SK-N-SH (cell line): ENCODE measurements at regions not wholly inside any gene's neighbourhood (a gene's known extent, or its start where the extent isn't known, plus 50 kb on each side); places are given as distances from the start of the nearest gene placed in this dataset.

ENCODE experiments used
- CHD2 ChIP-seq: fragments of 150-350 bp; IDR thresholded peaks from 2 replicates; pipeline ENCODE4 v1.6.1; 2018; ENCODE audit warnings: low read length; ENCODE audit not compliant: partially characterized antibody
- ELF1 ChIP-seq: IDR thresholded peaks from 2 replicates; pipeline ENCODE4 v1.4.0; 2012
- EZH2phosphoT487 ChIP-seq: fragments of 200-600 bp; sonication (generic); IDR thresholded peaks from 2 replicates; pipeline ENCODE4 v1.6.1; 2017; ENCODE audit warnings: low read depth, mixed run types, mild to moderate bottlenecking, antibody characterized with exemption, moderate library complexity, borderline replicate concordance
- GATA2 ChIP-seq: sonication (generic); formaldehyde crosslinking; IDR thresholded peaks from 2 replicates; pipeline ENCODE4 v1.5.0; 2020; ENCODE audit warnings: mild to moderate bottlenecking, missing genetic modification reagents
- JUND ChIP-seq: IDR thresholded peaks from 2 replicates; pipeline ENCODE4 v1.4.0; 2012
- MXI1 ChIP-seq: IDR thresholded peaks from 2 replicates; pipeline ENCODE4 v1.6.1; 2012; ENCODE audit warnings: mild to moderate bottlenecking, low read depth, low read length, improper control_type of control experiment
- POLR2AphosphoS5 ChIP-seq: IDR thresholded peaks from 2 replicates; pipeline ENCODE4 v1.6.1; 2012; ENCODE audit warnings: low read depth, low read length
- RAD21 ChIP-seq: IDR thresholded peaks from 2 replicates; pipeline ENCODE4 v1.6.1; 2012; ENCODE audit warnings: mild to moderate bottlenecking, low read length
- RCOR1 ChIP-seq: fragments of 150-350 bp; IDR thresholded peaks from 2 replicates; pipeline ENCODE4 v1.6.1; 2017; ENCODE audit warnings: antibody characterized with exemption, low read length
- SIN3A ChIP-seq: IDR thresholded peaks from 2 replicates; pipeline ENCODE4 v1.6.1; 2012; ENCODE audit warnings: low read depth, mild to moderate bottlenecking, low read length, moderate library complexity, borderline replicate concordance
- TCF12 ChIP-seq: IDR thresholded peaks from 2 replicates; pipeline ENCODE4 v1.4.0; 2012
- TF ChIP-seq, protein P1 (sequence below): fragments of 200-600 bp; sonication (generic); IDR thresholded peaks from 2 replicates; pipeline ENCODE4 v1.6.1; 2017; ENCODE audit warnings: antibody characterized with exemption, mild to moderate bottlenecking, moderate library complexity
- TF ChIP-seq, protein P2 (sequence below): fragments of 150-350 bp; IDR thresholded peaks from 2 replicates; pipeline ENCODE4 v1.6.1; 2017; ENCODE audit warnings: antibody characterized with exemption, low read length, low read depth, borderline replicate concordance
- TF ChIP-seq, protein P3 (sequence below): IDR thresholded peaks from 2 replicates; pipeline ENCODE4 v1.4.0; 2012; ENCODE audit warnings: low read depth

DNA sequence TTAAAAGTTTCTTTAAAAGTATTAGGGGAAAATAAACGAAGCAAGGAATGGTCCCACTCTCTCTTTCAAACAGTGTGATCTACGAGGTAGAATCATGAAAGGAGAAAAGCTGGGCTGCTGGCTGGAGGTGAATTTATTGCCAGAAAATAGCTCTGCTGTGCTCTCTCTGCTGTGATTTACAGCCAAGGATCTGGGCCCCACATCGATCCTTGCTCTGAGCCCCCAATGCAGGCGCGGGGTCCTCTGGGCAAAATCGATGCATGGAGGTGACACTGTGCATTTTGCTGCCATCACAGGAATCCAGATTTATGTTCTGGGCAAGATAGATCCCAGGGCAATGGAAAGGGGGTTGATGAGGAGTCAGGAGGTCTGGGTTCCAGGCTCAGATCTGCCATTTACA is 91.0 kb upstream of the GPR26 start:
- TF ChIP-seq GATA2 = no peak
- no peak for TF ChIP-seq MXI1
- no peak for TF ChIP-seq JUND
- TF ChIP-seq EZH2phosphoT487 = no peak
- TF ChIP-seq, protein P1, sequence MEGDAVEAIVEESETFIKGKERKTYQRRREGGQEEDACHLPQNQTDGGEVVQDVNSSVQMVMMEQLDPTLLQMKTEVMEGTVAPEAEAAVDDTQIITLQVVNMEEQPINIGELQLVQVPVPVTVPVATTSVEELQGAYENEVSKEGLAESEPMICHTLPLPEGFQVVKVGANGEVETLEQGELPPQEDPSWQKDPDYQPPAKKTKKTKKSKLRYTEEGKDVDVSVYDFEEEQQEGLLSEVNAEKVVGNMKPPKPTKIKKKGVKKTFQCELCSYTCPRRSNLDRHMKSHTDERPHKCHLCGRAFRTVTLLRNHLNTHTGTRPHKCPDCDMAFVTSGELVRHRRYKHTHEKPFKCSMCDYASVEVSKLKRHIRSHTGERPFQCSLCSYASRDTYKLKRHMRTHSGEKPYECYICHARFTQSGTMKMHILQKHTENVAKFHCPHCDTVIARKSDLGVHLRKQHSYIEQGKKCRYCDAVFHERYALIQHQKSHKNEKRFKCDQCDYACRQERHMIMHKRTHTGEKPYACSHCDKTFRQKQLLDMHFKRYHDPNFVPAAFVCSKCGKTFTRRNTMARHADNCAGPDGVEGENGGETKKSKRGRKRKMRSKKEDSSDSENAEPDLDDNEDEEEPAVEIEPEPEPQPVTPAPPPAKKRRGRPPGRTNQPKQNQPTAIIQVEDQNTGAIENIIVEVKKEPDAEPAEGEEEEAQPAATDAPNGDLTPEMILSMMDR = no peak
- TF ChIP-seq POLR2AphosphoS5 = no peak
- TF ChIP-seq, protein P2, sequence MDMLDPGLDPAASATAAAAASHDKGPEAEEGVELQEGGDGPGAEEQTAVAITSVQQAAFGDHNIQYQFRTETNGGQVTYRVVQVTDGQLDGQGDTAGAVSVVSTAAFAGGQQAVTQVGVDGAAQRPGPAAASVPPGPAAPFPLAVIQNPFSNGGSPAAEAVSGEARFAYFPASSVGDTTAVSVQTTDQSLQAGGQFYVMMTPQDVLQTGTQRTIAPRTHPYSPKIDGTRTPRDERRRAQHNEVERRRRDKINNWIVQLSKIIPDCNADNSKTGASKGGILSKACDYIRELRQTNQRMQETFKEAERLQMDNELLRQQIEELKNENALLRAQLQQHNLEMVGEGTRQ = no peak
- TF ChIP-seq TCF12 = no peak
- no peak for TF ChIP-seq SIN3A
- TF ChIP-seq, protein P3, sequence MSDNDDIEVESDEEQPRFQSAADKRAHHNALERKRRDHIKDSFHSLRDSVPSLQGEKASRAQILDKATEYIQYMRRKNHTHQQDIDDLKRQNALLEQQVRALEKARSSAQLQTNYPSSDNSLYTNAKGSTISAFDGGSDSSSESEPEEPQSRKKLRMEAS = no peak
- TF ChIP-seq ELF1 = no peak
- no peak for TF ChIP-seq RCOR1
- TF ChIP-seq CHD2 = no peak
- no peak for TF ChIP-seq RAD21
